Iris pigment epithelial cell (primary cell): ENCODE measurements at regions not wholly inside any gene's neighbourhood (a gene's known extent, or its start where the extent isn't known, plus 50 kb on each side); places are given as distances from the start of the nearest gene placed in this dataset.

ENCODE experiments used
- DNase-seq: peaks from one replicate; pipeline ENCODE4 v3.0.0-alpha.2; 2011; ENCODE audit warnings: low read depth

- DNase-seq = no peak
Observed at GRCh38 chr15:100783760-100784492, 95.7 kb upstream of the ALDH1A3 start.

DNA sequence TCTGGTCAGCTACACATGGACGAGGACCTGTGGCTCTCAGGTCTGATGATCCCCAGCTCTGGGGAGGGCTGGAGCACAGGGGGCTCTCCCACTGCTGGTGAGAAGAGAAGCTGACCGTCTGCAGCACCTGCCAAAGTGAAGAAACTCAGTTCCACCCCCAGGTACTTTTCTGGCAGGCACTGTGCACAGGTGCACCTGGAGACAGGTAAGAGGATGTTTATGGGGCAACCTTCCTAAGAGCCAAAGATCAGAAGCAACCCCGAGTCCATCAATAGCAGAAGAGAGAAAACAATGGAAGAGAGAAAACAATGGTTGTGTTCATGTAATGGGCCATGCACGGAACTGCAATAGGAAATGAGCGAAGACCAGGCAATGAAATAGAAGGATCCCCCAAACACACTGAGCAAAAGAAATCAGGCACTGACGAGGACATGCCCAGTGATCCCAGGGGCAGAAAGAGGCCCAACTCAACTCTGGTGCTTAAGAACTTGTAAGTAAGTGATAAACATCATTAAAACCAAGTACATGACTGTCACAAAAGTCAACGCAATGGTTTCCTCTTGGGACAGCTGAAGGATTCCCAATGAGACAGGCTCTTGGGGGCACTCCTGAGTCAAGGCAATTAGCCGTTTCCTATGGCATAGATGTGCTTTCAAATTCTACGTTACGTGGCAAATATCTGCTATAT is 95.0 kb upstream of the ALDH1A3 start:
- no peak for DNase-seq

DNA sequence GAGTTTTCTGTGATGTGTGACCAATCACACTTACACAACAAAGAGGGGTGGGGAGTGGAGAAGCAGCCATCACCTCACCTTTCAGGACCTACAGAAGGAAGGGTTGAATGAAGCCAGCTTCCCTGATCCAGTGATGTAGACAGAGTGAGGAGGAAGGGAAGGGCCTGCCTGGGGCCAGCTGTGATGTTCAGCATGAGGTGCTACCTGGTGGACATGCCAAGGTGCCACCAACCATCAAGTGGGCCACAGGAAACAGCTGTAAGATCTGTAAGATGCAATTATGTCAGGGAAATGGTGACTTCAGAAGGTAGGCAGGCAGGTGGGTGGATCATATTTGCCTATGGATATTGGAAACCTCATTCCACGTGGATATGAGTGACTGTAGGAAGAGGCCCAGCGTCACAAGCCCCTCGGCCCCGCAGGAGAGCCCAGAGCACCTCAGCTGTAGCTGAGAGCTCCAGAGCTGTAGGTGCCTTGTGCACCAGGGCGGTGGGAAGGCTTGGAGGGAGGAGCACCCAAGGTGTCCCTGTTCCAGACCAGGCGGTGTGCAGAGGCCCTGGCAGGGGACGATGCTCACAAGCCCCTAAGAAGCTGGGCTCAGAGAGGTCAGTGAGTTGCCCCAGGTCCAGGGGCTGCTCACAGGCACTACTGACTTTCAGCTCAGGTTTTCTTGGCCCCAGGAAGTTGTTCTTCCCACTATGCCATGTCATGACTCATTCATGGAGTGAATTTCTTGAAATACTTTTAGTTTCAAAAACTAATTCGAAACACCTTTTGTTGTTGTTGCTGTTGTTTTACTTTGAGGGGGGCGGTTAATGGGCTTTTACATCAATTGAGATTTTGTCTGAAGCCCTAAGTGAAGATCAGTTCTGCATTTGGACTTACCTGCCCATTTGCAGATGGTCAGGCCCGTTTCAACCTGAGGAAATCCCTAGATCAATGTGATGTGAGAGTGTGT is 94.2 kb upstream of the ALDH1A3 start:
- no peak for DNase-seq

DNA sequence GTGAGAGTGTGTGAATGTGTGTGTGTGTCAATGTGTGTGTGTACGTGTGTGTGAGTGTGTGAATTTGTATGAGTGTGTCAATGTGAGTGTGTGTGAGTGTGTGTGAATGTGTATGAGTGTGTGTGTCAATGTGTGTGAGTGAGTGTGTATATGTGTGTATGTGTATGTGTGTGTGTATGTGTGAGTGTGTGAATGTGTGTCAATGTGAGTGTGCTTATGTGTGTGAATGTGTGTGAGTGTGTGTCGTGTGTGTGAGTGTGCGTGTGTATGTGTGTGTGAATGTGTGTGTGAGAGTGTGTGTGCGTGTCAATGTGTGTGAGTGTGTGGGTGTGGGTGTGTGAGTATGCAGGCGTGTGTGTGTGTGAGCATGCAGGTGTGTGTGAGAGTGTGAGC is 93.5 kb upstream of the ALDH1A3 start:
- DNase-seq = no peak

DNA sequence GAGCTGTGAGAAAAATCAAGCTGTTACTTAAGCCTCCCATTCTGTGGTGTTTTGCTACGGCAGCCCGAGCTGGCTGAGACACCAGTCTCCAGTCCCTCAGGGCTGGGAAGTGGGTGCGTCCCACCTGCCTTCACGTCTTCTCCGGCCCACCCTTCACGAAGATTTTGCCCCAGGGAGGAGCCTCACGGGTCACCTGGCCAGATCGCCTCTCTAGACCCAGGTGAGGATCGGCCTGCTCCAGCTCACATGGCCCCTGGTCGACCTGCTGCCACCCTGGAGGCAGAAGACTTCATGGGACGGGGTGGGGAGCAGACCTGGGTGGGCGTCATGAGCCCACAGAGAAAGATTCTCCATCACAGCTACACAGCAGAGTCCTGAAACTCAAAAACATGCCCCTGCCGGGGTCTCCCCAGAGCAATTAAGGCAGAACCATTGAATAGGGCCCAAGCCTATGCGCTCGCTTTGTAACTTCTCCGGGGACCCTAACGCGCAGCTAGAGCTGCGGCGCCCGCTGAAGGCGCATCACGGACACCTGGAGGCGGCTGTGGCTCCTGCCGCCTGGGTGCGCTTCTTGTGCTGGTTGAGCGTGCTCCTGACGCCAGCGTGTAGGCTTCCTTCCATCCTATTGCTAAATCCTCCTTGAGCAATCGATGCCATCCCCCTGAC is 92.6 kb upstream of the ALDH1A3 start:
- no peak for DNase-seq

GRCh38 chr15:100787567-100788417 is 91.8 kb upstream of the ALDH1A3 start:
- no peak for DNase-seq

DNA sequence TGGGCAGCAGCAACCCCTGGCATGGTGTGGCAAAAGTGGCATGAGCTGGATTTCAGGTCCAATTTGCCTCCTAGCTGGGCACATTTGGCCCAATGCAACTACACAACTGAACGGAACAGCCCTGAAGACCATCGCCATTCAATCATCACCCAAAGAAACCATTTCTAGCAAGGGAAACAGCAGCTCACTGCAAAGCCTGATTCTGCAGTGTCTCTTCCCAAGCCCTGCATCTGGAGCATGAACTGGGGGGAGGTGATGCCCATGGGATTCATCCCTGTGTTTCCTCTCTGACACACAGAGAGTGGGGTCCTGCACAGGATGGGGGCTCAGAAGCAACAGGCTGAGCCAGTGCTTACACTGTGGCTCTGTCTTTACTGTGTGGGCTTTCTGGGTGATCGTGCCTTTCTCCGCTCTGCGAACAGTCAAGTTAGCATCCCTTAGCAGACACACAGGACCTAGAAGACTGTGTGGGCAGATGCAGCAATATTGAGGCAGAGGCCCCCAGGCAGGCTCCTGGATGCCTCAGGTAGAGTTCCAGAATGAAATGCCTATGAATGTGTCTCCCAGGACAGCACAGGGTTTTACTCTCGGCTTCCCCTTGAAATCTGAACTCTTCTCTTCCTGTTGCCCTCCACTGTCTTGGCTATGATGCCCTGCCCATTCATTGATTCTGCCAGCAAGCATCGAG is 91.1 kb upstream of the ALDH1A3 start:
- DNase-seq = no peak

GRCh38 chr15:100790786-100791265 is 88.8 kb upstream of the ALDH1A3 start:
- DNase-seq = no peak

- no peak for DNase-seq
Observed at GRCh38 chr15:100794008-100794407, 85.6 kb upstream of the ALDH1A3 start.

- no peak for DNase-seq
Observed at GRCh38 chr15:100801256-100801900, 78.3 kb upstream of the ALDH1A3 start.

GRCh38 chr15:100802421-100803170 is 77.0 kb upstream of the ALDH1A3 start:
- DNase-seq = no peak

DNA sequence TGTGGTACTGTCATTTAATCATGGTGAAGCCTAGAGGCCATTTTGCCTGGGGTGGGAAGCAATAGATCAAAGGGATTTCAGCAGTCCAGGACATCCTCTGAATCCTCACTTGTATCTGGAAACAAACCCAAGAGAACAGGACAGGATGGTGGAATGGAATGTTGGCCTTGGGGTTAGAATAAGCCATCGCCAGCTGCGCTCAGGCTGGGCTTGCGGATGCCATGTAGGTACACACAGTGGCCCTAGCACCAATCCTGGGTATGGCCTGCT is 76.5 kb upstream of the ALDH1A3 start:
- DNase-seq = no peak

DNA sequence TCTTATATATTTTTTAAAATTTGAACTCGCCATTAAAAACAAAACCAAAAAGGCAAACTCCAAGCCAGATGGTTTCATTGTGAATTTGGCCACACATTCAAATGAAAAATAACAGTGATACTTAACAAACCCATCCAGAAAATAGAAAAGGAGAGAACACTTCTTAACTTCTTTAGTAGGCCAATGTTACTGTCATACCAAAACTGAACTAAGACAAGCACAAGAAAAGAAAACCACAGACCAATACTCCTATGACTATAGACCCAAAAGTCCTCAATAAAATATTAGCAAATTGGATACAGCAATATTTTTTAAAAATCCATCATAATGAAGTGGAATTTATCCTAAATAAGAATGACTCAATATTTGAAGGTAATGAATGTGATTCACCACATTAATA is 73.5 kb upstream of the ALDH1A3 start:
- no peak for DNase-seq

- DNase-seq = no peak
Observed at GRCh38 chr15:100807028-100807427, 72.6 kb upstream of the ALDH1A3 start.

- DNase-seq = no peak
Observed at GRCh38 chr15:100808691-100809090, 70.9 kb upstream of the ALDH1A3 start.

- peak; percentile 9 for DNase-seq
Observed at GRCh38 chr15:100809151-100809550, 70.5 kb upstream of the ALDH1A3 start.

- DNase-seq = no peak
Observed at GRCh38 chr15:100809587-100809986, 70.0 kb upstream of the ALDH1A3 start.

GRCh38 chr15:100810229-100810628 is 69.4 kb upstream of the ALDH1A3 start:
- DNase-seq = no peak

- no peak for DNase-seq
Observed at GRCh38 chr15:100810831-100811230, 68.8 kb upstream of the ALDH1A3 start.
